SK-N-SH treated with all-trans-retinoic acid at 6 μM for 48 hours (cell line): ENCODE measurements at regions not wholly inside any gene's neighbourhood (a gene's known extent, or its start where the extent isn't known, plus 50 kb on each side); places are given as distances from the start of the nearest gene placed in this dataset.

ENCODE experiments used
- ISL1 ChIP-seq: fragments of 250-450 bp; sonication (Bioruptor Pico); IDR thresholded peaks from 2 replicates; pipeline ENCODE4 v2.1.2; 2022; ENCODE audit warnings: mild to moderate bottlenecking, moderate library complexity
- OSR1 ChIP-seq: fragments of 250-450 bp; sonication (Bioruptor Pico); IDR thresholded peaks from 2 replicates; pipeline ENCODE4 v1.8.0; 2022; ENCODE audit warnings: moderate library complexity, mild to moderate bottlenecking, inconsistent platforms
- RARB ChIP-seq: fragments of 250-450 bp; sonication (Bioruptor Pico); IDR thresholded peaks from 2 replicates; pipeline ENCODE4 v1.8.0; 2021; ENCODE audit warnings: mild to moderate bottlenecking, moderate library complexity
- ZFP3 ChIP-seq: fragments of 250-450 bp; sonication (Bioruptor Pico); IDR thresholded peaks from 2 replicates; pipeline ENCODE4 v1.5.0; 2020; ENCODE audit warnings: mild to moderate bottlenecking, moderate library complexity
- ZFP30 ChIP-seq: fragments of 450-650 bp; formaldehyde crosslinking; IDR thresholded peaks from 2 replicates; pipeline ENCODE4 v1.5.0; 2022; ENCODE audit warnings: mild to moderate bottlenecking, moderate library complexity

- peak; percentile 58 for TF ChIP-seq ZFP3 (CRISPR knock-in tag)
- no peak for TF ChIP-seq ZFP30
- no peak for TF ChIP-seq RARB (CRISPR knock-in tag)
- TF ChIP-seq OSR1: no peak
- 0 out of 2 replicates have a peak, but pooled peaks have one; percentile 18 for TF ChIP-seq ISL1 (CRISPR knock-in tag)
These were observed 89.2 kb upstream of the MEF2A start for GRCh38 chr15:99476413-99477222.
